ENCODE measurements at regions not wholly inside any gene's neighbourhood (a gene's known extent, or its start where the extent isn't known, plus 50 kb on each side); places are given as distances from the start of the nearest gene placed in this dataset.
A peak's percentile ranks its signal among the peaks of the same experiment; 100 is the strongest.

DNA sequence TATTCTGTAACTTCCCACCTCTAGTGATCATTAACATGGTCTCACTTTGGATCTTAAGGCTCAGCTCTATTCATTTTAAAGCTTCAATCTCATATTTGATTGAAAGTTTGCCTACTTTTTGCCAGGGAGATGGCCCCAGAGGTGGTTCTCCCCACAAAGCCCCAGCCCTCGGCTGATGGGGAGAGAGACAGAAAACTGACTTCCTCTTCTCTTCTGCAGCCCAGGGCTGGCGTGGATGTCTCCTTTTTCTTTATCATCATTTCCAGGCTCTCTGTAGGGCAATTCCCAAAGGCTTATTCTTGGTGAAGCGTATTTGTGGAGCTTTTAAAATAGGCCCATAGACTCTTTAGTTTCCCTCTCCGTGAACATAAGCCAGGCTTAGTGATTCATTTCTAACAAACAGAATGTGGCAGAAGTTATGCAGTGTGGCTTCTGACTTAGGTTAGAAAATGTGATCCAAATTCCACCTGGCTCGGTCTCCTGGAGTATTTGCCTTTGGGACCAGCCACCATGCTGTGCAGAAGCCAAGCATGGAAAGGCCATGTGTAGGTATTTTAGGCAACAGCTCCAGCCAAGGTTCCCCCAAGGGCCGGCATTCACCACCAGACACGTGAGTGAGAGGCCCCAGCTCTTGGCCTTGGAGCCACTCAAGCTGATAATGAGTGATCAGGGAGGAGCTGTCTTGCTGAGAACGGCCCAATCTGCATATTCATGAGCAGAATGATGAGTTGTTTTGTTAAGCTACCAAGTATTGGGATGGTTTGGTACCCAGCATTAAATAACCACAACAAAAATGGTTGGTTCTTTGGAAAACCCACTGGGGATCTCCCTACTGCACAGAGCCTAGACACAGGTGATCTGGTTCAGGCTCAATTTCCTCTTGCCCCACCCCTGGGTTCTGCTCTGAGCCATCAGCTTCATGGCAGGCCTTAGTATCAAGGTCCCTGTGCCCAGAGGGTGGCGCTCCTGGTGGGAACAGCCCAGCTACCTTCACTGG lies 353.2 kb upstream of the PROK2 start:
- H3K9me3 Mint-ChIP-seq, result no peaks in the 10 kb centered on the region
- ATAC-seq (ENCODE audit: low read depth) (peak; percentile 20), DNase-seq (no peak)
- intact Hi-C loops (cut with micrococcal nuclease), result loop anchor here (5.0 kb wide), 1 partner anchor 261 kb away; no protein-coding TSS in a partner anchor
- no peaks in the 10 kb centered on the region for H3K27me3 Mint-ChIP-seq
- TF ChIP-seq, protein P1, sequence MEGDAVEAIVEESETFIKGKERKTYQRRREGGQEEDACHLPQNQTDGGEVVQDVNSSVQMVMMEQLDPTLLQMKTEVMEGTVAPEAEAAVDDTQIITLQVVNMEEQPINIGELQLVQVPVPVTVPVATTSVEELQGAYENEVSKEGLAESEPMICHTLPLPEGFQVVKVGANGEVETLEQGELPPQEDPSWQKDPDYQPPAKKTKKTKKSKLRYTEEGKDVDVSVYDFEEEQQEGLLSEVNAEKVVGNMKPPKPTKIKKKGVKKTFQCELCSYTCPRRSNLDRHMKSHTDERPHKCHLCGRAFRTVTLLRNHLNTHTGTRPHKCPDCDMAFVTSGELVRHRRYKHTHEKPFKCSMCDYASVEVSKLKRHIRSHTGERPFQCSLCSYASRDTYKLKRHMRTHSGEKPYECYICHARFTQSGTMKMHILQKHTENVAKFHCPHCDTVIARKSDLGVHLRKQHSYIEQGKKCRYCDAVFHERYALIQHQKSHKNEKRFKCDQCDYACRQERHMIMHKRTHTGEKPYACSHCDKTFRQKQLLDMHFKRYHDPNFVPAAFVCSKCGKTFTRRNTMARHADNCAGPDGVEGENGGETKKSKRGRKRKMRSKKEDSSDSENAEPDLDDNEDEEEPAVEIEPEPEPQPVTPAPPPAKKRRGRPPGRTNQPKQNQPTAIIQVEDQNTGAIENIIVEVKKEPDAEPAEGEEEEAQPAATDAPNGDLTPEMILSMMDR (IDR thresholded peaks at IDR 0.05), result no peak
- POLR2A ChIA-PET, result interaction anchor here (0.6 to 1.6 kb wide), 4 partner anchors 9 to 45 kb away, joined by 3 to 4 read pairs (median 4); no protein-coding TSS in a partner anchor
- CTCF ChIA-PET, result interaction anchor here (1.5 kb wide), 1 partner anchor 10 kb away, joined by 3 read pairs; no protein-coding TSS in a partner anchor
- no peak overlapping the region for H3K4me3 Mint-ChIP-seq
- H3K36me3 Mint-ChIP-seq (ENCODE audit: low read depth), result no peaks in the 10 kb centered on the region
- no peak overlapping the region for H3K27ac Mint-ChIP-seq
- peaks cover 59% of the 10 kb centered on the region for H3K4me1 Mint-ChIP-seq

DNA sequence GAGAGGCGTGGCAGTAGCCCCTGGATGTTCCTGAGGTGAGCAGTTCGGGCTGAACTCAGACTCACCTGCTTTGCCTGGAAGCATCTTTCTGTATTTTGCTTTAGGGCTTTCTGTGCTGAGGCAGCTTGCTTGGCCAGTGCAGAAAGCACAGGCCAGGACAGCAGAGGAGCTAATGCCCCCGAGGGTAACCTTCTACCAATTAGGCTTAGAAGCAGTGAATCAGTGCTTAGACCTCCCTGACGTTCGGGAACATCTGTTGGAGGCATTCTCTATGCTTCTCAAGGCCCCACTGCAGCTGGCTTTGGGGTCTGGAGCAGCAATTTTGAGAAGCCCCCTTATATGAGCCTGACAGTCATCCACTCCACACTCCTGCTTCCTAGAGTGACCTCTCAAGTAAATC lies 350.7 kb upstream of the PROK2 start:
- no peaks in the 10 kb centered on the region for H3K36me3 Mint-ChIP-seq (ENCODE audit: low read depth)
- POLR2A ChIA-PET, result interaction anchor here (0.6 kb wide), 1 partner anchor 8 kb away, joined by 3 read pairs; no protein-coding TSS in a partner anchor
- intact Hi-C loops (cut with micrococcal nuclease), result loop anchor here (1.0 to 5.0 kb wide), 3 partner anchors 13 to 258 kb away; no protein-coding TSS in a partner anchor
- DNase-seq (no peak), ATAC-seq (ENCODE audit: low read depth) (no peak)
- TF ChIP-seq, protein P1 (IDR thresholded peaks at IDR 0.05), result no peak
- no peaks in the 10 kb centered on the region for H3K27me3 Mint-ChIP-seq
- H3K9me3 Mint-ChIP-seq, result no peaks in the 10 kb centered on the region
- H3K27ac Mint-ChIP-seq, result no peak overlapping the region
- peaks cover 37% of the 10 kb centered on the region for H3K4me1 Mint-ChIP-seq
- CTCF ChIA-PET, result interaction anchor here (2.5 kb wide), 1 partner anchor 29 kb away, joined by 5 read pairs; no protein-coding TSS in a partner anchor
- H3K4me3 Mint-ChIP-seq, result no peak overlapping the region

DNA sequence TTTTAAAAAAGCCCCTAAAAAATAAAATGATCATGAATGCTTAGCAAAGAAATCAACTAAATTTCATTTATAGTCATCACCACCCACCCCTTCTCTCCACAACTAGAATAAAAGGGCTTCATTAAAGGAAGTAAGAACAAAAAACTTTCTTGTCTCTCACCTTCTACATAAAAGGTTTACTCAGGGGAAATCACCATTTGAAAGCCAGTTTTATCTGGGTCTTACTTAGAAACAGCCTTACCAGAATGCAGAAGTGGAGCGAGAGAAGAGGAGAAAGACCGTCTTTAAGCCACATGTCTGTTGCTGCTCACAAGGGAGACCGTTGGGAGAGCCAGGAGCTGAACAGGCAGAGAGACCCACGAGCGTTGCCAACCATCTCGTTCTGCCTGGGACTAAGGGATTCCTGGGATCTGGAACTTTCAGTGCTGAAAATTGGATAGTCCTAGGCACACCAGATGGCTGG lies 350.1 kb upstream of the PROK2 start:
- ATAC-seq (ENCODE audit: low read depth), result peak; percentile 85
- H3K27me3 Mint-ChIP-seq, result no peaks in the 10 kb centered on the region
- TF ChIP-seq, protein P1 (IDR thresholded peaks at IDR 0.05), result no peak
- H3K27ac Mint-ChIP-seq, result peak overlapping the region; percentile 18
- no peak for DNase-seq
- H3K4me3 Mint-ChIP-seq, result peak overlapping the region; percentile 3
- ChIA-PET CTCF (interaction anchor here (2.5 kb wide), 1 partner anchor 29 kb away, joined by 5 read pairs; no protein-coding TSS in a partner anchor), POLR2A (interaction anchor here (0.6 kb wide), 1 partner anchor 8 kb away, joined by 3 read pairs; no protein-coding TSS in a partner anchor)
- H3K9me3 Mint-ChIP-seq, result no peaks in the 10 kb centered on the region
- peaks cover 37% of the 10 kb centered on the region for H3K4me1 Mint-ChIP-seq
- intact Hi-C loops (cut with micrococcal nuclease), result loop anchor here (1.0 to 5.0 kb wide), 3 partner anchors 14 to 258 kb away; no protein-coding TSS in a partner anchor
- no peaks in the 10 kb centered on the region for H3K36me3 Mint-ChIP-seq (ENCODE audit: low read depth)

DNA sequence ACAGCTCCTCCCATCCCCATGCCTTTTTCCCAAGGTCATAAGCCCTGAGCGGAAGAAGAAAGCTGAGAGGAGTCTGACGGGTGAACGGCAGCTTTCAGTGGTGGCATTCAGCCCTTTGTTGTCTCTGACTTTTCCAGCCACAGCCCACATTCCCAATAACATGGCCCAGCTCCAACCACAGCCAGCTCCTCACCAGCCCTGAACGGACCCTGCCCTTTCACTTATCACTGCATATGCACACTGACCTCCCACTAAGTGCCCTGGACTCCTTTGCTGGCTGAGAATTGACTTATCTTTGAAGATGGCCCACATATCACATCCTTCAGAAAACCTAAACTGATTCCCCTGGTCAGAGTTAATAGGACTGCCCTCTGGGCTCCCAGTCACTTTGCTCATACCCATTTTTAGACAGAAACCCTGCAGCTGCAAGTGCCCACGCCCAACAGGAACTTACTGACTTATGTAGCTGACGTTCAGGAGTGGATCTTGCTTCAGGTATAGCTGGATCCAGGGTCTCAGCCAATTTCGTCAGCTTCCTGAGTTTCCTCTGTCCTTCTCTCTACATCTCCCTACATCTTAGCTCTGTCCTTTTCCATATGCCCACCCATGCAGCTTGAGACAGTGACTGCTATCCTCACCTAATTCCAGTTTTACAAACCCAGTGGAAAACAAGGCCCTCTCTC lies 348.5 kb upstream of the PROK2 start:
- peaks cover 33% of the 10 kb centered on the region for H3K4me1 Mint-ChIP-seq
- no peaks in the 10 kb centered on the region for H3K36me3 Mint-ChIP-seq (ENCODE audit: low read depth)
- H3K27ac Mint-ChIP-seq, result no peak overlapping the region
- ChIA-PET CTCF (interaction anchor here (2.5 kb wide), 1 partner anchor 31 kb away, joined by 5 read pairs; no protein-coding TSS in a partner anchor), POLR2A (no interaction called here)
- no peaks in the 10 kb centered on the region for H3K27me3 Mint-ChIP-seq
- TF ChIP-seq, protein P1 (IDR thresholded peaks at IDR 0.05), result no peak
- intact Hi-C loops (cut with micrococcal nuclease), result loop anchor here (2.0 kb wide), 1 partner anchor 15 kb away; no protein-coding TSS in a partner anchor
- H3K4me3 Mint-ChIP-seq, result no peak overlapping the region
- H3K9me3 Mint-ChIP-seq, result no peaks in the 10 kb centered on the region
- no peak for DNase-seq
- ATAC-seq (ENCODE audit: low read depth), result no peak
